K562 (cell line): ENCODE measurements at regions not wholly inside any gene's neighbourhood (a gene's known extent, or its start where the extent isn't known, plus 50 kb on each side); places are given as distances from the start of the nearest gene placed in this dataset.

ENCODE experiments used
- ATAC-seq: fragments of 200-7000 bp; cut with Tn5 transposase; 3 replicates; pipeline ENCODE4 v1.9.1; 2020; ENCODE audit warnings: moderate library complexity
- BruUV-seq: library from RNA; stranded (reverse); fragments of 400-500 nt; replicated peaks from 2 replicates; lab custom pipeline; 2021; lab: Mats Ljungman, UMichigan
- CTCF ChIA-PET: fragments of 300-600 bp; formaldehyde crosslinking; extraction: SDS; loops from one replicate; lab custom pipeline; 2021; ENCODE audit warnings: low intra/inter-chr PET ratio; lab: Yijun Ruan, JAX
- POLR2A ChIA-PET: fragments of 300-600, 350-650 bp; sonication (Branson Sonifier 250); formaldehyde crosslinking; extraction: SDS; loops from one replicate; lab custom pipeline; 2021; ENCODE audit warnings: antibody characterized with exemption, inconsistent platforms; lab: Yijun Ruan, JAX
- DNase-seq, 4 experiments: peaks; one replicate each; pipeline versions ENCODE4 v3.0.0 to v3.0.0-alpha.2; 2011 to 2018; ENCODE audit warnings: low spot score in 3 of 4, mixed read lengths in 3 of 4; ENCODE audit errors: extremely low read depth in 1 of 4
- FAIRE-seq: peaks from 2 replicates; lab custom pipeline; 2011; peaks lifted over from hg19 to GRCh38; lab: Jason Lieb, UNC
- H2AFZ ChIP-seq: 2 replicates; pipeline ENCODE4 v1.6.0; 2011; ENCODE audit warnings: low read depth, low read length, control low read depth, inconsistent platforms
- H3K27ac ChIP-seq: fragments of 200-600 bp; 3 replicates; pipeline ENCODE4 v1.8.0; 2011; ENCODE audit warnings: low read depth, mild to moderate bottlenecking, control low read depth, inconsistent platforms, low read length, moderate library complexity, mixed read lengths; ENCODE audit errors: extremely low read depth
- H3K27me3 ChIP-seq, 2 experiments: fragments of 300-600 bp in 1 of 2; 2 replicates in 1 of 2; 3 replicates in 1 of 2; pipeline versions ENCODE4 v1.6.0 to v1.8.0; 2011; ENCODE audit warnings: inconsistent platforms in 2 of 2, low read length in 2 of 2, mild to moderate bottlenecking in 1 of 2, mixed read lengths in 1 of 2, moderate library complexity in 1 of 2; ENCODE audit not compliant: control insufficient read depth in 2 of 2, insufficient read depth in 2 of 2
- H3K36me3 ChIP-seq: fragments of 300-600 bp; 3 replicates; pipeline ENCODE4 v1.8.0; 2011; ENCODE audit warnings: mild to moderate bottlenecking, low read length, inconsistent platforms; ENCODE audit not compliant: control insufficient read depth, insufficient read depth
- H3K4me1 ChIP-seq, 2 experiments: fragments of 200-600 bp in 1 of 2; replicated peaks in 1 of 2; 2 replicates in 1 of 2; 3 replicates in 1 of 2; pipeline versions ENCODE4 v1.5.1 to v1.8.0; 2011; ENCODE audit warnings: inconsistent platforms in 2 of 2, low read length in 2 of 2, mild to moderate bottlenecking in 1 of 2, mixed read lengths in 1 of 2, moderate library complexity in 1 of 2; ENCODE audit not compliant: control insufficient read depth in 2 of 2, insufficient read depth in 2 of 2
- H3K4me2 ChIP-seq: 2 replicates; pipeline ENCODE4 v1.6.1; 2011; ENCODE audit warnings: low read length, control low read depth, inconsistent platforms, mixed read lengths; ENCODE audit not compliant: insufficient read depth
- H3K4me3 ChIP-seq: fragments of 200-600 bp; sonication (generic), shearing (Covaris generic); 2 replicates; pipeline ENCODE4 v1.5.1; 2016; ENCODE audit warnings: control low read depth, inconsistent platforms
- H3K79me2 ChIP-seq: fragments of 200-600 bp; 3 replicates; pipeline ENCODE4 v1.8.0; 2011; ENCODE audit warnings: low read length, inconsistent platforms; ENCODE audit not compliant: control insufficient read depth, insufficient read depth
- H3K9ac ChIP-seq, 2 experiments: 2 replicates each; pipeline versions ENCODE4 v1.6.0 to v1.6.1; 2011; ENCODE audit warnings: low read depth in 2 of 2, low read length in 2 of 2, control low read depth in 1 of 2, inconsistent platforms in 1 of 2, mild to moderate bottlenecking in 1 of 2, mixed read lengths in 1 of 2; ENCODE audit not compliant: insufficient read depth in 1 of 2
- H3K9me1 ChIP-seq: one replicate; pipeline ENCODE4 v1.6.0; 2011; ENCODE audit warnings: inconsistent platforms, mild to moderate bottlenecking, low read length, moderate library complexity; ENCODE audit not compliant: control insufficient read depth, insufficient read depth
- H3K9me3 ChIP-seq: replicated peaks from 2 replicates; pipeline ENCODE4 v1.5.1; 2011; ENCODE audit warnings: low read depth, low read length, inconsistent platforms; ENCODE audit not compliant: control insufficient read depth, insufficient read depth
- H4K20me1 ChIP-seq: replicated peaks from 2 replicates; pipeline ENCODE4 v1.6.1; 2011; ENCODE audit warnings: low read length, inconsistent platforms, mixed read lengths; ENCODE audit not compliant: control insufficient read depth, insufficient read depth
- PHB ChIP-seq: fragments of 250-450 bp; sonication (Bioruptor Pico); IDR thresholded peaks from 2 replicates; pipeline ENCODE4 v1.5.0; 2021
- ZEB2 ChIP-seq: fragments of 450-650 bp; IDR thresholded peaks from 2 replicates; pipeline ENCODE4 v1.6.1; 2016
- ZNF347 ChIP-seq: fragments of 450-650 bp; formaldehyde crosslinking; IDR thresholded peaks from 2 replicates; pipeline ENCODE4 v1.4.0; 2020; ENCODE audit warnings: low read depth, mild to moderate bottlenecking, moderate library complexity
- in situ Hi-C: fragments of 300-500 bp; cut with MboI; formaldehyde crosslinking; loops from 4 replicates; pipeline ENCODE4 v1.15.0; 2018; ENCODE audit warnings: inconsistent platforms, mixed read lengths
- intact Hi-C: fragments of 100-400 bp; cut with micrococcal nuclease; formaldehyde crosslinking; loops from 2 replicates; pipeline ENCODE4 v1.14.2; 2022
- TF ChIP-seq, protein P1 (sequence below): fragments of 450-650 bp; IDR thresholded peaks from 2 replicates; pipeline ENCODE4 v1.6.1; 2016; ENCODE audit warnings: mild to moderate bottlenecking
- TF ChIP-seq, protein P2 (sequence below), 3 experiments: fragments of 200-800 bp in 1 of 3; sonication (Bioruptor generic) in 1 of 3; sonication (generic) in 1 of 3; formaldehyde crosslinking in 1 of 3; IDR thresholded peaks; 2 replicates each; pipeline versions ENCODE4 v1.6.1 to v1.8.0; 2016 to 2022; ENCODE audit warnings: mild to moderate bottlenecking in 2 of 3, missing compliant biosample characterization in 2 of 3, missing genetic modification characterization in 2 of 3, missing genetic modification reagents in 1 of 3

DNA sequence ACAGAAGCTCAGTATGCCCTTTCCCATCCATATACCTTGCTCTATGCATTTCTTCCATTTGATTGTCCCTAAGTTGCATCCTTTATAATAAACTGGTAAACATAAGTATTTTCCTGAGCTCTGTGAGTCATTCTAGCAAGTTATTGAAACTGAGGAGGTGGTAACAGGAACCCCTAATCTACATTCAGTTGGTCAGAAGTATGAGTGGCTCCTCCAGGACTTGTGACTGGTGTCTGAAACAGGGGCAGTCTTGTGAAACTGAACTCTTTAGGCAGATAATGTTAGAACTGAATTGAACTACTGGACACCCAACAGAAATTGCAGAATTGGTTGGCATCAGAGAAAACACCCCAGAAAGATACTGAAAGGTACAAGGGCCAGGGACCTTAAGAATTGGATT lies 133.1 kb upstream of the POU5F2 start:
- H3K9me3 ChIP-seq = no peaks in the 10 kb centered on the region
- no TSS peak for BruUV-seq
- H4K20me1 ChIP-seq = no peaks in the 10 kb centered on the region
- no peak overlapping the region for H2AFZ ChIP-seq
- H3K79me2 ChIP-seq = no peaks in the 10 kb centered on the region
- H3K4me3 ChIP-seq = no peak overlapping the region
- in situ Hi-C loops = no loop called here
- H3K4me2 ChIP-seq = no peak overlapping the region
- ATAC-seq = no peak
- no peaks in the 10 kb centered on the region for H3K27me3 ChIP-seq
- CTCF ChIA-PET = no interaction called here
- TF ChIP-seq ZEB2 (no peak), PHB (no peak), ZNF347 (CRISPR knock-in tag) (no peak)
- TF ChIP-seq, protein P1, sequence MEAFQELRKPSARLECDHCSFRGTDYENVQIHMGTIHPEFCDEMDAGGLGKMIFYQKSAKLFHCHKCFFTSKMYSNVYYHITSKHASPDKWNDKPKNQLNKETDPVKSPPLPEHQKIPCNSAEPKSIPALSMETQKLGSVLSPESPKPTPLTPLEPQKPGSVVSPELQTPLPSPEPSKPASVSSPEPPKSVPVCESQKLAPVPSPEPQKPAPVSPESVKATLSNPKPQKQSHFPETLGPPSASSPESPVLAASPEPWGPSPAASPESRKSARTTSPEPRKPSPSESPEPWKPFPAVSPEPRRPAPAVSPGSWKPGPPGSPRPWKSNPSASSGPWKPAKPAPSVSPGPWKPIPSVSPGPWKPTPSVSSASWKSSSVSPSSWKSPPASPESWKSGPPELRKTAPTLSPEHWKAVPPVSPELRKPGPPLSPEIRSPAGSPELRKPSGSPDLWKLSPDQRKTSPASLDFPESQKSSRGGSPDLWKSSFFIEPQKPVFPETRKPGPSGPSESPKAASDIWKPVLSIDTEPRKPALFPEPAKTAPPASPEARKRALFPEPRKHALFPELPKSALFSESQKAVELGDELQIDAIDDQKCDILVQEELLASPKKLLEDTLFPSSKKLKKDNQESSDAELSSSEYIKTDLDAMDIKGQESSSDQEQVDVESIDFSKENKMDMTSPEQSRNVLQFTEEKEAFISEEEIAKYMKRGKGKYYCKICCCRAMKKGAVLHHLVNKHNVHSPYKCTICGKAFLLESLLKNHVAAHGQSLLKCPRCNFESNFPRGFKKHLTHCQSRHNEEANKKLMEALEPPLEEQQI = no peak
- TF ChIP-seq, protein P2, sequence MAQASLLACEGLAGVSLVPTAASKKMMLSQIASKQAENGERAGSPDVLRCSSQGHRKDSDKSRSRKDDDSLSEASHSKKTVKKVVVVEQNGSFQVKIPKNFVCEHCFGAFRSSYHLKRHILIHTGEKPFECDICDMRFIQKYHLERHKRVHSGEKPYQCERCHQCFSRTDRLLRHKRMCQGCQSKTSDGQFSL (CRISPR knock-in tag; IDR thresholded peaks at IDR 0.05) = no peak
- TF ChIP-seq, protein P2 (tag; IDR thresholded peaks at IDR 0.05) = no peak
- TF ChIP-seq, all 486 proteins: peak for 0
- POLR2A ChIA-PET = no interaction called here
- no peak overlapping the region for H3K27ac ChIP-seq
- no peak overlapping the region for H3K9ac ChIP-seq
- FAIRE-seq (no peak), DNase-seq (no peak)
- no peaks in the 10 kb centered on the region for H3K36me3 ChIP-seq
- intact Hi-C loops = no loop called here
- no peaks in the 10 kb centered on the region for H3K4me1 ChIP-seq
- no peaks in the 10 kb centered on the region for H3K9me1 ChIP-seq
